HCT116 (cell line): ENCODE measurements at regions not wholly inside any gene's neighbourhood (a gene's known extent, or its start where the extent isn't known, plus 50 kb on each side); places are given as distances from the start of the nearest gene placed in this dataset.

Experiments used
- ATAC-seq: fragments of 200-7000 bp; cut with Tn5 transposase; 2 replicates; pipeline ENCODE4 v1.9.1; 2020; ENCODE audit warnings: mild to moderate bottlenecking, moderate library complexity
- BruUV-seq: library from RNA; stranded (reverse); fragments of 400-500 nt; replicated peaks from 2 replicates; lab custom pipeline; 2021; lab: Mats Ljungman, UMichigan
- CTCF ChIA-PET: fragments of 300-600 bp; sonication (Branson Sonifier 250); formaldehyde crosslinking; loops from one replicate; lab custom pipeline; 2021; ENCODE audit warnings: antibody characterized with exemption; lab: Charles Lee
- POLR2A ChIA-PET: fragments of 300-600, 350-600 bp; sonication (Branson Sonifier 250); formaldehyde crosslinking; loops from one replicate; lab custom pipeline; 2021; ENCODE audit warnings: antibody characterized with exemption; lab: Charles Lee
- RAD21 ChIA-PET, 2 experiments: fragments of 300-600 bp; sonication (Branson Sonifier 250); formaldehyde crosslinking; loops; one replicate each; lab custom pipeline; 2023; ENCODE audit warnings: low total read pairs in 2 of 2; ENCODE audit not compliant: uncharacterized antibody in 2 of 2, unreplicated experiment in 2 of 2, low non-redundant PET in 1 of 2; lab: Charles Lee
- DNase-seq: peaks from one replicate; pipeline ENCODE4 v3.0.0-alpha.2; 2010; ENCODE audit warnings: low read depth, low spot score
- H2AFZ ChIP-seq: fragments of 200-600 bp; shearing (Covaris generic), sonication (generic); 2 replicates; pipeline ENCODE4 v1.6.1; 2017; ENCODE audit warnings: low read depth, mixed run types, mixed read lengths, antibody characterized with exemption, low read length; ENCODE audit not compliant: poor library complexity, severe bottlenecking
- H3K27ac ChIP-seq: 2 replicates; pipeline ENCODE4 v1.5.1; 2012; ENCODE audit warnings: low read depth, low read length
- H3K27me3 ChIP-seq: fragments of 200-600 bp; sonication (generic); 2 replicates; pipeline ENCODE4 v1.6.1; 2016; ENCODE audit warnings: mixed run types, low read length, mixed read lengths; ENCODE audit not compliant: insufficient read depth
- H3K36me3 ChIP-seq, 2 experiments: fragments of 200-500 bp in 1 of 2; fragments of 200-600 bp in 1 of 2; sonication (Bioruptor generic) in 1 of 2; sonication (generic) in 1 of 2; 2 replicates each; pipeline versions ENCODE4 v1.5.1 to v1.6.1; 2014 to 2016; ENCODE audit warnings: low read length in 2 of 2, inconsistent platforms in 1 of 2, mixed read lengths in 1 of 2, mixed run types in 1 of 2; ENCODE audit not compliant: insufficient read depth in 2 of 2, control insufficient read depth in 1 of 2
- H3K4me1 ChIP-seq, 2 experiments: fragments of 200-600 bp in 1 of 2; sonication (generic) in 1 of 2; 2 replicates each; pipeline versions ENCODE4 v1.5.1 to v1.6.1; 2012 to 2017; ENCODE audit warnings: low read length in 2 of 2, inconsistent platforms in 1 of 2, mild to moderate bottlenecking in 1 of 2, mixed read lengths in 1 of 2, mixed run types in 1 of 2, moderate library complexity in 1 of 2; ENCODE audit not compliant: insufficient read depth in 2 of 2, control insufficient read depth in 1 of 2
- H3K4me2 ChIP-seq: fragments of 200-600 bp; sonication (generic); 2 replicates; pipeline ENCODE4 v1.6.1; 2017; ENCODE audit warnings: mixed run types, low read length, mixed read lengths
- H3K4me3 ChIP-seq, 2 experiments: fragments of 200-600 bp in 1 of 2; sonication (generic) in 1 of 2; replicated peaks in 1 of 2; 2 replicates each; pipeline ENCODE4 v1.5.1; 2011 to 2016; ENCODE audit warnings: low read length in 2 of 2, control low read depth in 1 of 2, low read depth in 1 of 2, mild to moderate bottlenecking in 1 of 2, mixed read lengths in 1 of 2, mixed run types in 1 of 2
- H3K79me2 ChIP-seq: fragments of 200-600 bp; sonication (generic); 2 replicates; pipeline ENCODE4 v1.6.1; 2017; ENCODE audit warnings: mild to moderate bottlenecking, mixed run types, low read length, moderate library complexity, mixed read lengths; ENCODE audit not compliant: insufficient read depth
- H3K9ac ChIP-seq: fragments of 200-600 bp; sonication (generic); 2 replicates; pipeline ENCODE4 v1.6.1; 2016; ENCODE audit warnings: low read length, mixed read lengths
- H3K9me2 ChIP-seq: fragments of 200-600 bp; sonication (generic), shearing (Covaris generic); 2 replicates; pipeline ENCODE4 v1.6.1; 2017; ENCODE audit warnings: mixed run types, mild to moderate bottlenecking, moderate library complexity; ENCODE audit not compliant: insufficient read depth
- H3K9me3 ChIP-seq, 2 experiments: fragments of 200-500 bp in 1 of 2; fragments of 200-600 bp in 1 of 2; sonication (Bioruptor generic) in 1 of 2; sonication (generic) in 1 of 2; 2 replicates each; pipeline ENCODE4 v1.6.1; 2014 to 2017; ENCODE audit warnings: low read length in 2 of 2, mixed read lengths in 2 of 2, inconsistent platforms in 1 of 2, low read depth in 1 of 2, mild to moderate bottlenecking in 1 of 2, mixed run types in 1 of 2, moderate library complexity in 1 of 2; ENCODE audit not compliant: control insufficient read depth in 1 of 2, insufficient read depth in 1 of 2
- H4K20me1 ChIP-seq: fragments of 200-600 bp; sonication (generic), shearing (Covaris generic); 2 replicates; pipeline ENCODE4 v1.6.1; 2017; ENCODE audit warnings: mixed run types, mild to moderate bottlenecking, moderate library complexity; ENCODE audit not compliant: insufficient read depth
- ATF3 ChIP-seq: IDR thresholded peaks from 2 replicates; pipeline ENCODE4 v1.6.1; 2012
- CBX3 ChIP-seq: IDR thresholded peaks from 2 replicates; pipeline ENCODE4 v1.6.1; 2012; ENCODE audit warnings: low read depth
- CTCF ChIP-seq, 3 experiments: fragments of 200-600 bp in 1 of 3; sonication (generic) in 1 of 3; IDR thresholded peaks in 2 of 3; conservative IDR thresholded peaks in 1 of 3; 2 replicates each; pipeline ENCODE4 v1.5.1; 2012 to 2017; ENCODE audit warnings: low read depth in 2 of 3, low read length in 2 of 3, antibody characterized with exemption in 1 of 3, borderline replicate concordance in 1 of 3, control low read depth in 1 of 3, mild to moderate bottlenecking in 1 of 3, mixed read lengths in 1 of 3, mixed run types in 1 of 3, moderate library complexity in 1 of 3; ENCODE audit not compliant: insufficient read depth in 1 of 3
- EGR1 ChIP-seq: IDR thresholded peaks from 2 replicates; pipeline ENCODE4 v1.6.1; 2012; ENCODE audit warnings: low read depth
- SP1 ChIP-seq: IDR thresholded peaks from 2 replicates; pipeline ENCODE4 v1.6.1; 2012; ENCODE audit warnings: low read depth
- ZBTB33 ChIP-seq: IDR thresholded peaks from 2 replicates; pipeline ENCODE4 v1.6.1; 2011; ENCODE audit warnings: mild to moderate bottlenecking, low read length, moderate library complexity; ENCODE audit not compliant: insufficient replicate concordance; ENCODE audit errors: extremely low read depth
- ZFX ChIP-seq: fragments of 450-650 bp; IDR thresholded peaks from 2 replicates; pipeline ENCODE4 v1.6.1; 2017
- ZNF274 ChIP-seq: fragments of 200-500 bp; sonication (Bioruptor generic); IDR thresholded peaks from 2 replicates; pipeline ENCODE4 v1.6.1; 2014; ENCODE audit warnings: mild to moderate bottlenecking, low read depth, low read length, inconsistent platforms
- intact Hi-C: fragments of 100-400 bp; cut with micrococcal nuclease; formaldehyde crosslinking; loops from 2 replicates; pipeline ENCODE4 v1.10.0; 2022

- ChIA-PET POLR2A (no interaction called here), RAD21 (no interaction called here), CTCF (no interaction called here)
- peaks cover 0 to 19% of the 10 kb centered on the region in 2 experiments; a peak in 2 of 4 replicates for H3K9me3 ChIP-seq
- BruUV-seq, result no TSS peak
- no peak for TF ChIP-seq EGR1
- no peak for TF ChIP-seq CBX3
- no peak for TF ChIP-seq ZFX
- no peak for TF ChIP-seq ATF3
- TF ChIP-seq SP1, result no peak
- no peak for TF ChIP-seq CTCF (IDR thresholded peaks at IDR 0.05 in 2 of 3, conservative IDR thresholded peaks at IDR 0.05 in 1 of 3; ENCODE audit: borderline replicate concordance in 1 of 3, insufficient read depth in 1 of 3, low read depth in 2 of 3, low read length in 2 of 3)
- no peak for TF ChIP-seq ZNF274
- DNase-seq (no peak), ATAC-seq (no peak)
- H4K20me1 ChIP-seq, result no peaks in the 10 kb centered on the region
- intact Hi-C loops, result no loop called here
- no peaks in the 10 kb centered on the region for H3K4me1 ChIP-seq
- H3K4me3 ChIP-seq, result no peak overlapping the region
- no peaks in the 10 kb centered on the region for H3K79me2 ChIP-seq
- no peak overlapping the region for H2AFZ ChIP-seq
- H3K27ac ChIP-seq, result no peak overlapping the region
- H3K9me2 ChIP-seq, result no peaks in the 10 kb centered on the region
- H3K36me3 ChIP-seq, result no peaks in the 10 kb centered on the region
- no peaks in the 10 kb centered on the region for H3K27me3 ChIP-seq
- no peak overlapping the region for H3K4me2 ChIP-seq
- no peak overlapping the region for H3K9ac ChIP-seq
Measured at GRCh38 chr7:67907792-67908191, 911.2 kb downstream of the TYW1 start.

- no peak for ATAC-seq
- BruUV-seq, result no TSS peak
- Histone ChIP-seq H3K4me3 (no peak overlapping the region), H3K36me3 (no peaks in the 10 kb centered on the region), H3K9me3 (peaks cover 0 to 22% of the 10 kb centered on the region in 2 experiments; a peak in 2 of 4 replicates), H2AFZ (no peak overlapping the region), H3K9ac (no peak overlapping the region), H3K4me2 (no peak overlapping the region), H4K20me1 (no peaks in the 10 kb centered on the region), H3K4me1 (no peaks in the 10 kb centered on the region), H3K79me2 (no peaks in the 10 kb centered on the region), H3K9me2 (no peaks in the 10 kb centered on the region), H3K27me3 (no peaks in the 10 kb centered on the region), H3K27ac (no peak overlapping the region)
- ChIA-PET RAD21 (no interaction called here), POLR2A (no interaction called here), CTCF (no interaction called here)
- no peak for DNase-seq
- intact Hi-C loops, result no loop called here
- TF ChIP-seq ZFX, result no peak
- TF ChIP-seq ZBTB33, result no peak
Measured at GRCh38 chr7:67912437-67912836, 915.8 kb downstream of the TYW1 start.
